IMR-90 (cell line): ENCODE measurements at regions not wholly inside any gene's neighbourhood (a gene's known extent, or its start where the extent isn't known, plus 50 kb on each side); places are given as distances from the start of the nearest gene placed in this dataset.

ENCODE experiments used
- ATAC-seq: fragments of 200-7000 bp; cut with Tn5 transposase; 2 replicates; pipeline ENCODE4 v1.9.1; 2020; ENCODE audit warnings: low read depth, mild to moderate bottlenecking, moderate library complexity
- BruUV-seq: library from RNA; stranded (reverse); fragments of 400-500 nt; replicated peaks from 2 replicates; lab custom pipeline; 2021; lab: Mats Ljungman, UMichigan
- CTCF ChIA-PET: fragments of 300-600 bp; formaldehyde crosslinking; extraction: SDS; loops from one replicate; lab custom pipeline; 2021; ENCODE audit warnings: antibody characterized with exemption; lab: Yijun Ruan, JAX
- POLR2A ChIA-PET: fragments of 300-600 bp; sonication (Branson Sonifier 250); formaldehyde crosslinking; loops from one replicate; lab custom pipeline; 2022; ENCODE audit warnings: antibody characterized with exemption; ENCODE audit not compliant: unreplicated experiment; lab: Charles Lee
- DNase-seq: peaks from one replicate; pipeline ENCODE4 v3.0.0; 2013
- H2AFZ ChIP-seq: replicated peaks from 2 replicates; pipeline ENCODE3; 2013; ENCODE audit warnings: low read length, mild to moderate bottlenecking; ENCODE audit not compliant: poor library complexity
- H2AK5ac ChIP-seq: 2 replicates; pipeline ENCODE4 v1.6.1; 2013; ENCODE audit warnings: low read depth, low read length, inconsistent platforms
- H2AK9ac ChIP-seq: replicated peaks from 2 replicates; pipeline ENCODE3; 2013; ENCODE audit warnings: mild to moderate bottlenecking, low read depth, low read length, moderate library complexity; ENCODE audit not compliant: poor library complexity
- H2BK120ac ChIP-seq: 2 replicates; pipeline ENCODE4 v1.6.1; 2013; ENCODE audit warnings: low read depth, low read length, inconsistent platforms
- H2BK15ac ChIP-seq: 3 replicates; pipeline ENCODE4 v1.6.1; 2013; ENCODE audit warnings: low read depth, low read length, inconsistent platforms
- H2BK20ac ChIP-seq: 2 replicates; pipeline ENCODE4 v1.6.1; 2013; ENCODE audit warnings: low read depth, mild to moderate bottlenecking, inconsistent platforms, low read length, moderate library complexity
- H2BK5ac ChIP-seq: 2 replicates; pipeline ENCODE4 v1.6.1; 2013; ENCODE audit warnings: mild to moderate bottlenecking, low read depth, low read length, inconsistent platforms; ENCODE audit not compliant: poor library complexity, severe bottlenecking
- H3K14ac ChIP-seq: replicated peaks from 2 replicates; pipeline ENCODE4 v1.6.1; 2013; ENCODE audit warnings: low read depth, low read length, inconsistent platforms
- H3K18ac ChIP-seq: 2 replicates; pipeline ENCODE4 v1.6.1; 2013; ENCODE audit warnings: low read depth, low read length, control low read depth
- H3K23ac ChIP-seq: 2 replicates; pipeline ENCODE4 v1.6.1; 2013; ENCODE audit warnings: low read depth, low read length, inconsistent platforms
- H3K27ac ChIP-seq: 2 replicates; pipeline ENCODE4 v1.5.1; 2013; ENCODE audit warnings: mild to moderate bottlenecking, control low read depth, low read length; ENCODE audit not compliant: insufficient read depth
- H3K27me3 ChIP-seq: 2 replicates; pipeline ENCODE4 v1.6.1; 2013; ENCODE audit warnings: low read length; ENCODE audit not compliant: control insufficient read depth, insufficient read depth
- H3K36me3 ChIP-seq: 2 replicates; pipeline ENCODE4 v1.6.1; 2013; ENCODE audit warnings: low read length, mixed read lengths; ENCODE audit not compliant: control insufficient read depth, insufficient read depth
- H3K4ac ChIP-seq: 2 replicates; pipeline ENCODE4 v1.6.1; 2013; ENCODE audit warnings: low read depth, low read length, inconsistent platforms
- H3K4me1 ChIP-seq: 2 replicates; pipeline ENCODE4 v1.6.1; 2013; ENCODE audit warnings: low read length, mixed read lengths; ENCODE audit not compliant: control insufficient read depth, insufficient read depth
- H3K4me2 ChIP-seq: 2 replicates; pipeline ENCODE4 v1.6.1; 2013; ENCODE audit warnings: low read depth, mild to moderate bottlenecking, control low read depth, low read length, moderate library complexity
- H3K4me3 ChIP-seq: 2 replicates; pipeline ENCODE4 v1.5.1; 2013; ENCODE audit warnings: low read depth, mild to moderate bottlenecking, control low read depth, low read length, moderate library complexity; ENCODE audit not compliant: insufficient read depth
- H3K56ac ChIP-seq: 2 replicates; pipeline ENCODE4 v1.6.1; 2013; ENCODE audit warnings: low read length, inconsistent platforms; ENCODE audit not compliant: insufficient read depth; ENCODE audit errors: extremely low read depth
- H3K79me1 ChIP-seq, 2 experiments: 2 replicates each; pipeline ENCODE4 v1.6.1; 2013; ENCODE audit warnings: low read length in 2 of 2, inconsistent platforms in 1 of 2, low read depth in 1 of 2
- H3K9ac ChIP-seq: 2 replicates; pipeline ENCODE4 v1.6.1; 2013; ENCODE audit warnings: low read depth, low read length, control low read depth
- H3K9me1 ChIP-seq: 2 replicates; pipeline ENCODE4 v1.6.1; 2013; ENCODE audit warnings: low read length, inconsistent platforms; ENCODE audit not compliant: insufficient read depth
- H3K9me3 ChIP-seq: 2 replicates; pipeline ENCODE4 v1.6.1; 2013; ENCODE audit warnings: low read length; ENCODE audit not compliant: control insufficient read depth, insufficient read depth
- H4K20me1 ChIP-seq: 2 replicates; pipeline ENCODE4 v1.6.1; 2013; ENCODE audit warnings: low read length, inconsistent platforms; ENCODE audit not compliant: insufficient read depth
- H4K5ac ChIP-seq: 2 replicates; pipeline ENCODE4 v1.6.1; 2013; ENCODE audit warnings: mild to moderate bottlenecking, low read depth, low read length, control low read depth
- H4K8ac ChIP-seq, 2 experiments: 2 replicates each; pipeline ENCODE4 v1.6.1; 2013; ENCODE audit warnings: low read depth in 2 of 2, low read length in 2 of 2, control low read depth in 1 of 2, inconsistent platforms in 1 of 2
- H4K91ac ChIP-seq: 2 replicates; pipeline ENCODE4 v1.6.1; 2013; ENCODE audit warnings: low read depth, low read length, inconsistent platforms; ENCODE audit not compliant: insufficient read depth
- BHLHE40 ChIP-seq: fragments of 150-350 bp; IDR thresholded peaks from 2 replicates; pipeline ENCODE4 v1.6.1; 2016; ENCODE audit warnings: mild to moderate bottlenecking, low read depth, low read length
- CEBPB ChIP-seq: IDR thresholded peaks from 2 replicates; pipeline ENCODE4 v1.6.1; 2012; ENCODE audit warnings: low read depth, low read length, improper control_type of control experiment
- CHD1 ChIP-seq: IDR thresholded peaks from 2 replicates; pipeline ENCODE4 v1.6.1; 2012; ENCODE audit warnings: low read depth, low read length, improper control_type of control experiment
- FOS ChIP-seq: fragments of 150-350 bp; IDR thresholded peaks from 2 replicates; pipeline ENCODE4 v1.6.1; 2016; ENCODE audit warnings: low read depth, low read length
- MAFK ChIP-seq: IDR thresholded peaks from 2 replicates; pipeline ENCODE4 v1.6.1; 2012; ENCODE audit warnings: low read depth, low read length, improper control_type of control experiment
- MAZ ChIP-seq: IDR thresholded peaks from 2 replicates; pipeline ENCODE4 v1.6.1; 2012; ENCODE audit warnings: low read depth, mild to moderate bottlenecking, low read length, improper control_type of control experiment, moderate library complexity, borderline replicate concordance
- MXI1 ChIP-seq: IDR thresholded peaks from 2 replicates; pipeline ENCODE4 v1.6.1; 2012; ENCODE audit warnings: low read depth, mild to moderate bottlenecking, low read length, moderate library complexity, borderline replicate concordance
- NFE2L2 ChIP-seq: fragments of 150-350 bp; IDR thresholded peaks from 2 replicates; pipeline ENCODE4 v1.6.1; 2016; ENCODE audit warnings: low read depth, mild to moderate bottlenecking, low read length
- POLR2A ChIP-seq: IDR thresholded peaks from 2 replicates; pipeline ENCODE4 v1.6.1; 2012; ENCODE audit warnings: mild to moderate bottlenecking, low read depth, low read length
- RAD21 ChIP-seq: IDR thresholded peaks from 2 replicates; pipeline ENCODE4 v1.6.1; 2012; ENCODE audit warnings: low read length, improper control_type of control experiment
- RCOR1 ChIP-seq: IDR thresholded peaks from 2 replicates; pipeline ENCODE4 v1.6.1; 2012; ENCODE audit warnings: mild to moderate bottlenecking, low read length, improper control_type of control experiment; ENCODE audit not compliant: insufficient replicate concordance
- RFX5 ChIP-seq: IDR thresholded peaks from 2 replicates; pipeline ENCODE4 v1.8.0; 2012; ENCODE audit warnings: low read depth, mild to moderate bottlenecking, low read length, moderate library complexity
- SMC3 ChIP-seq: fragments of 150-350 bp; IDR thresholded peaks from 2 replicates; pipeline ENCODE4 v1.6.1; 2016; ENCODE audit warnings: low read depth, mild to moderate bottlenecking, antibody characterized with exemption, low read length, moderate library complexity
- WGBS, 2 experiments: methylation state at CpG; one replicate each; pipeline versions ENCODE4 v1.1.5 to v1.1.7; 2013; ENCODE audit warnings: missing lambda C conversion rate in 2 of 2; ENCODE audit not compliant: insufficient read length in 1 of 2; ENCODE audit errors: extremely low coverage in 2 of 2; 5-methylcytosine and 5-hydroxymethylcytosine counted together
- dilution Hi-C: fragments of 300-500 bp; cut with HindIII; formaldehyde crosslinking; loops from one replicate; pipeline ENCODE4 v1.14.3; 2018; ENCODE audit warnings: low sequenced_read_pairs; ENCODE audit not compliant: unreplicated experiment
- in situ Hi-C: fragments of 300-500 bp; cut with MboI; formaldehyde crosslinking; loops from 3 replicates; pipeline ENCODE4 v1.14.3; 2019; ENCODE audit warnings: low sequenced_read_pairs, inconsistent platforms, mixed read lengths
- intact Hi-C: fragments of 100-400 bp; cut with micrococcal nuclease; formaldehyde crosslinking; loops from 2 replicates; pipeline ENCODE4 v1.10.0; 2022
- TF ChIP-seq, protein P1 (sequence below): conservative IDR thresholded peaks from 2 replicates; pipeline ENCODE4 v1.5.1; 2012; ENCODE audit warnings: mild to moderate bottlenecking, low read depth, low read length, improper control_type of control experiment
- TF ChIP-seq, protein P2 (sequence below): fragments of 150-350 bp; IDR thresholded peaks from 2 replicates; pipeline ENCODE4 v1.6.1; 2017; ENCODE audit warnings: mild to moderate bottlenecking, antibody characterized with exemption, low read length, low read depth
- TF ChIP-seq, protein P3 (sequence below): fragments of 150-350 bp; IDR thresholded peaks from 2 replicates; pipeline ENCODE4 v1.6.1; 2016; ENCODE audit warnings: low read depth, mild to moderate bottlenecking, low read length, moderate library complexity, borderline replicate concordance

DNA sequence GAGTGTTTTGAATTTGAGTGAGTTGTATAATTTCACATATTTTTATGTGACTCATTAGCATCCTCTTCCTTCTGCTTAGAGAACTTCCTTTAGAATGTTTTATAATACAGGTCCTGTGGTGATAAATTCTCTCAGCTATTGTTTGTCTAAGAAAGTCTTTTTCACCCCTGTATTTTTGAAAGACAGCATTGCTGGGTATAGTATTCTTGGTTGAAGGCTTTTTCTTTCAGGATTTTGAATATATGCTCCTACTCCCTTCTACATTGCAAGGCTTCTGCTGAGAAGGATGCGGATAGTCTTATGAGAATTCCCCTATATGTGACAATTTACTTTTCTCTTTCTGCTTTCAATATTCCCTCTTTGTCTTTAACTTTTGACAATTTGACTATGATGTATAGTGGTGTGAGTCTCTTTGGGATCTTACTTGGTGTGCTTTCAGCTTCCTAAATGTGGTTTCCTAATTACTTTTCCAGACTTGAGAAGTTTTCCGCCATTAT lies 118.9 kb upstream of the HMGA2 start:
- no peak overlapping the region for H3K14ac ChIP-seq
- in situ Hi-C loops (loop anchor here (25.0 kb wide), 1 partner anchor 793 kb away; no protein-coding TSS in a partner anchor), dilution Hi-C loops (no loop called here), intact Hi-C loops (no loop called here)
- H3K4ac ChIP-seq: no peak overlapping the region
- no peaks in the 10 kb centered on the region for H3K79me1 ChIP-seq
- no peak for DNase-seq
- CTCF ChIA-PET: no interaction called here
- no peak overlapping the region for H2AK5ac ChIP-seq
- H4K5ac ChIP-seq: no peak overlapping the region
- no peaks in the 10 kb centered on the region for H4K20me1 ChIP-seq
- H2BK120ac ChIP-seq: no peak overlapping the region
- no peak overlapping the region for H2AK9ac ChIP-seq
- H2BK15ac ChIP-seq: no peak overlapping the region
- H3K4me1 ChIP-seq: no peaks in the 10 kb centered on the region
- peaks cover 10% of the 10 kb centered on the region; the same call in 1 of the 2 replicates for H3K9me3 ChIP-seq
- H3K23ac ChIP-seq: no peak overlapping the region
- no peaks in the 10 kb centered on the region for H3K27me3 ChIP-seq
- H3K36me3 ChIP-seq: no peaks in the 10 kb centered on the region
- H3K4me3 ChIP-seq: no peak overlapping the region
- H2AFZ ChIP-seq: no peak overlapping the region
- no CpG with 5 or more reads among the region's 2 CpGs for WGBS, 2 experiments
- no TSS peak for BruUV-seq
- H3K9me1 ChIP-seq: no peaks in the 10 kb centered on the region
- H4K91ac ChIP-seq: no peak overlapping the region
- TF ChIP-seq MAFK (no peak), RFX5 (no peak), FOS (no peak), CHD1 (no peak), RCOR1 (no peak), MAZ (no peak), SMC3 (no peak), CEBPB (no peak), BHLHE40 (no peak), NFE2L2 (no peak), RAD21 (no peak), POLR2A (no peak), MXI1 (no peak)
- TF ChIP-seq, protein P1, sequence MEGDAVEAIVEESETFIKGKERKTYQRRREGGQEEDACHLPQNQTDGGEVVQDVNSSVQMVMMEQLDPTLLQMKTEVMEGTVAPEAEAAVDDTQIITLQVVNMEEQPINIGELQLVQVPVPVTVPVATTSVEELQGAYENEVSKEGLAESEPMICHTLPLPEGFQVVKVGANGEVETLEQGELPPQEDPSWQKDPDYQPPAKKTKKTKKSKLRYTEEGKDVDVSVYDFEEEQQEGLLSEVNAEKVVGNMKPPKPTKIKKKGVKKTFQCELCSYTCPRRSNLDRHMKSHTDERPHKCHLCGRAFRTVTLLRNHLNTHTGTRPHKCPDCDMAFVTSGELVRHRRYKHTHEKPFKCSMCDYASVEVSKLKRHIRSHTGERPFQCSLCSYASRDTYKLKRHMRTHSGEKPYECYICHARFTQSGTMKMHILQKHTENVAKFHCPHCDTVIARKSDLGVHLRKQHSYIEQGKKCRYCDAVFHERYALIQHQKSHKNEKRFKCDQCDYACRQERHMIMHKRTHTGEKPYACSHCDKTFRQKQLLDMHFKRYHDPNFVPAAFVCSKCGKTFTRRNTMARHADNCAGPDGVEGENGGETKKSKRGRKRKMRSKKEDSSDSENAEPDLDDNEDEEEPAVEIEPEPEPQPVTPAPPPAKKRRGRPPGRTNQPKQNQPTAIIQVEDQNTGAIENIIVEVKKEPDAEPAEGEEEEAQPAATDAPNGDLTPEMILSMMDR: no peak
- TF ChIP-seq, protein P2, sequence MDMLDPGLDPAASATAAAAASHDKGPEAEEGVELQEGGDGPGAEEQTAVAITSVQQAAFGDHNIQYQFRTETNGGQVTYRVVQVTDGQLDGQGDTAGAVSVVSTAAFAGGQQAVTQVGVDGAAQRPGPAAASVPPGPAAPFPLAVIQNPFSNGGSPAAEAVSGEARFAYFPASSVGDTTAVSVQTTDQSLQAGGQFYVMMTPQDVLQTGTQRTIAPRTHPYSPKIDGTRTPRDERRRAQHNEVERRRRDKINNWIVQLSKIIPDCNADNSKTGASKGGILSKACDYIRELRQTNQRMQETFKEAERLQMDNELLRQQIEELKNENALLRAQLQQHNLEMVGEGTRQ: no peak
- TF ChIP-seq, protein P3, sequence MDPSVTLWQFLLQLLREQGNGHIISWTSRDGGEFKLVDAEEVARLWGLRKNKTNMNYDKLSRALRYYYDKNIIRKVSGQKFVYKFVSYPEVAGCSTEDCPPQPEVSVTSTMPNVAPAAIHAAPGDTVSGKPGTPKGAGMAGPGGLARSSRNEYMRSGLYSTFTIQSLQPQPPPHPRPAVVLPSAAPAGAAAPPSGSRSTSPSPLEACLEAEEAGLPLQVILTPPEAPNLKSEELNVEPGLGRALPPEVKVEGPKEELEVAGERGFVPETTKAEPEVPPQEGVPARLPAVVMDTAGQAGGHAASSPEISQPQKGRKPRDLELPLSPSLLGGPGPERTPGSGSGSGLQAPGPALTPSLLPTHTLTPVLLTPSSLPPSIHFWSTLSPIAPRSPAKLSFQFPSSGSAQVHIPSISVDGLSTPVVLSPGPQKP: no peak
- no peak overlapping the region for H3K9ac ChIP-seq
- no peak overlapping the region for H2BK5ac ChIP-seq
- H3K4me2 ChIP-seq: no peak overlapping the region
- no peak overlapping the region for H2BK20ac ChIP-seq
- H3K18ac ChIP-seq: no peak overlapping the region
- H4K8ac ChIP-seq: no peak overlapping the region
- H3K56ac ChIP-seq: no peak overlapping the region
- POLR2A ChIA-PET: no interaction called here
- ATAC-seq: no peak
- H3K27ac ChIP-seq: no peak overlapping the region
